HepG2 (cell line): ENCODE measurements at regions not wholly inside any gene's neighbourhood (a gene's known extent, or its start where the extent isn't known, plus 50 kb on each side); places are given as distances from the start of the nearest gene placed in this dataset.

Experiments used
- ATF7 ChIP-seq, 2 experiments: fragments of 450-650 bp in 1 of 2; sonication (generic) in 1 of 2; formaldehyde crosslinking in 1 of 2; IDR thresholded peaks; 2 replicates each; pipeline versions ENCODE4 v1.4.0 to v1.6.1; 2016 to 2020; ENCODE audit warnings: antibody characterized with exemption in 1 of 2, mild to moderate bottlenecking in 1 of 2, missing genetic modification reagents in 1 of 2
- CHD2 ChIP-seq: IDR thresholded peaks from 2 replicates; pipeline ENCODE4 v1.6.1; 2011; ENCODE audit warnings: low read depth, low read length, improper control_type of control experiment
- CTCF ChIP-seq: sonication (generic); formaldehyde crosslinking; IDR thresholded peaks from 2 replicates; pipeline ENCODE4 v1.5.0; 2020; ENCODE audit warnings: mild to moderate bottlenecking, missing genetic modification reagents, moderate library complexity
- HNRNPK ChIP-seq: fragments of 200-400 bp; formaldehyde crosslinking; IDR thresholded peaks from 2 replicates; pipeline ENCODE4 v1.6.1; 2018; ENCODE audit warnings: low read length, low read depth, moderate library complexity, mild to moderate bottlenecking; ENCODE audit not compliant: poor library complexity, severe bottlenecking
- JUNB ChIP-seq: sonication (generic); formaldehyde crosslinking; IDR thresholded peaks from 2 replicates; pipeline ENCODE4 v1.8.0; 2022; ENCODE audit warnings: missing genetic modification reagents, mild to moderate bottlenecking, borderline replicate concordance
- MAX ChIP-seq: IDR thresholded peaks from 2 replicates; pipeline ENCODE4 v1.6.1; 2012; ENCODE audit warnings: inconsistent platforms

GRCh38 chr2:216305574-216305973, 66.7 kb downstream of the MARCHF4 start:
- TF ChIP-seq CHD2 (no peak), ATF7 (IDR thresholded peaks at IDR 0.05) (no peak), ATF7 (CRISPR knock-in tag; IDR thresholded peaks at IDR 0.05) (no peak), HNRNPK (no peak), MAX (no peak), CTCF (CRISPR knock-in tag) (no peak), JUNB (CRISPR knock-in tag) (no peak)
